PFSK-1 (cell line): ENCODE measurements at regions not wholly inside any gene's neighbourhood (a gene's known extent, or its start where the extent isn't known, plus 50 kb on each side); places are given as distances from the start of the nearest gene placed in this dataset.

ENCODE experiments used
- FOXP2 ChIP-seq: optimal IDR thresholded peaks from 2 replicates; pipeline ENCODE3; 2011; ENCODE audit warnings: borderline replicate concordance, control low read depth, inconsistent platforms; ENCODE audit not compliant: insufficient read depth; ENCODE audit errors: extremely low read length, extremely low read depth
- POLR2AphosphoS5 ChIP-seq: IDR thresholded peaks from 2 replicates; pipeline ENCODE4 v1.6.1; 2012; ENCODE audit warnings: low read depth, mild to moderate bottlenecking, control low read depth, low read length, moderate library complexity
- REST ChIP-seq, 2 experiments: IDR thresholded peaks; 2 replicates each; pipeline versions ENCODE4 v1.6.1 to v1.8.0; 2011 to 2012; ENCODE audit warnings: low read depth in 2 of 2, low read length in 2 of 2, control low read depth in 1 of 2, inconsistent platforms in 1 of 2, mild to moderate bottlenecking in 1 of 2, moderate library complexity in 1 of 2; ENCODE audit not compliant: insufficient read depth in 1 of 2
- SIN3A ChIP-seq: IDR thresholded peaks from 2 replicates; pipeline ENCODE4 v1.6.1; 2012; ENCODE audit warnings: mild to moderate bottlenecking, low read length, moderate library complexity, borderline replicate concordance; ENCODE audit not compliant: insufficient read depth
- TAF1 ChIP-seq: IDR thresholded peaks from 2 replicates; pipeline ENCODE4 v1.6.1; 2012; ENCODE audit warnings: low read length, control low read depth, borderline replicate concordance; ENCODE audit not compliant: insufficient read depth

GRCh38 chr21:39099859-39100258 is 83.4 kb downstream of the PSMG1 start:
- TF ChIP-seq SIN3A (no peak), REST (IDR thresholded peaks at IDR 0.05; ENCODE audit: insufficient read depth in 1 of 2, low read depth in 2 of 2, low read length in 2 of 2) (no peak)

GRCh38 chr21:39098696-39099200 is 84.5 kb downstream of the PSMG1 start:
- TF ChIP-seq FOXP2: no peak
- no peak for TF ChIP-seq TAF1
- no peak for TF ChIP-seq REST (IDR thresholded peaks at IDR 0.05; ENCODE audit: insufficient read depth in 1 of 2, low read depth in 2 of 2, low read length in 2 of 2)
- TF ChIP-seq SIN3A: no peak
- no peak for TF ChIP-seq POLR2AphosphoS5

- TF ChIP-seq SIN3A: no peak
- no peak for TF ChIP-seq TAF1
Observed at GRCh38 chr21:39097981-39098380, 85.3 kb downstream of the PSMG1 start.

- TF ChIP-seq SIN3A (no peak), POLR2AphosphoS5 (no peak), TAF1 (no peak), FOXP2 (no peak), REST (IDR thresholded peaks at IDR 0.05; ENCODE audit: insufficient read depth in 1 of 2, low read depth in 2 of 2, low read length in 2 of 2) (no peak)
Observed at GRCh38 chr21:39097335-39097861, 85.9 kb downstream of the PSMG1 start.

GRCh38 chr21:39096754-39097153 is 86.5 kb downstream of the PSMG1 start:
- no peak for TF ChIP-seq POLR2AphosphoS5
- TF ChIP-seq TAF1: no peak
- no peak for TF ChIP-seq SIN3A
- TF ChIP-seq FOXP2: no peak
- TF ChIP-seq REST (IDR thresholded peaks at IDR 0.05; ENCODE audit: insufficient read depth in 1 of 2, low read depth in 2 of 2, low read length in 2 of 2): no peak
